Spleen (tissue), 11 donors: ENCODE measurements at regions not wholly inside any gene's neighbourhood (a gene's known extent, or its start where the extent isn't known, plus 50 kb on each side); places are given as distances from the start of the nearest gene placed in this dataset.

Experiments
- DNase-seq: peaks from one replicate; pipeline ENCODE4 v3.0.0-alpha.2; 2020
- H3K27ac ChIP-seq, 8 donors: fragments of 200-600 bp; sonication (generic) in 7 of 8; 1 replicate in 4 of 8; 2 replicates in 4 of 8; pipeline versions ENCODE4 v1.5.0 to v1.8.0; 2016 to 2021; ENCODE audit warnings: inconsistent platforms in 4 of 8, mild to moderate bottlenecking in 4 of 8, moderate library complexity in 1 of 8
- H3K27me3 ChIP-seq, 7 donors: fragments of 200-600 bp; sonication (generic) in 6 of 7; replicated peaks in 1 of 7; 1 replicate in 4 of 7; 2 replicates in 3 of 7; pipeline versions ENCODE4 v1.5.0 to v1.8.0; 2016 to 2021; ENCODE audit warnings: inconsistent platforms in 3 of 7, mild to moderate bottlenecking in 1 of 7
- H3K36me3 ChIP-seq, 6 donors: fragments of 200-600 bp; sonication (generic) in 5 of 6; 1 replicate in 4 of 6; 2 replicates in 2 of 6; pipeline versions ENCODE4 v1.5.0 to v1.8.0; 2016 to 2021; ENCODE audit warnings: inconsistent platforms in 2 of 6
- H3K4me1 ChIP-seq, 6 donors: fragments of 200-600 bp; sonication (generic) in 5 of 6; 1 replicate in 3 of 6; 2 replicates in 3 of 6; pipeline versions ENCODE4 v1.5.0 to v1.8.0; 2016 to 2021; ENCODE audit warnings: inconsistent platforms in 3 of 6
- H3K4me3 ChIP-seq, 8 donors: fragments of 200-600 bp; sonication (generic) in 7 of 8; 1 replicate in 4 of 8; 2 replicates in 4 of 8; pipeline versions ENCODE4 v1.5.0 to v1.8.0; 2016 to 2021; ENCODE audit warnings: inconsistent platforms in 4 of 8, mild to moderate bottlenecking in 4 of 8, moderate library complexity in 2 of 8
- H3K9me3 ChIP-seq, 8 donors: fragments of 200-600 bp; sonication (generic) in 7 of 8; 1 replicate in 4 of 8; 2 replicates in 4 of 8; pipeline versions ENCODE4 v1.5.0 to v1.8.0; 2016 to 2021; ENCODE audit warnings: inconsistent platforms in 4 of 8
- POLR2A ChIP-seq, 3 donors: fragments of 450-650 bp; IDR thresholded peaks; one replicate each; pipeline ENCODE4 v1.5.1; 2017; ENCODE audit warnings: antibody characterized with exemption in 3 of 3, mild to moderate bottlenecking in 1 of 3
- POLR2AphosphoS5 ChIP-seq, 3 donors: sonication (generic); formaldehyde crosslinking; IDR thresholded peaks; one replicate each; pipeline ENCODE4 v1.5.1; 2017; ENCODE audit warnings: antibody characterized with exemption in 3 of 3
- WGBS, 5 donors: extraction: QIAGEN DNeasy Blood & Tissue Kit in 3 of 5; methylation state at CpG; one replicate each; pipeline versions ENCODE4 v1.1.5 to v1.1.7; 2013 to 2018; 5-methylcytosine and 5-hydroxymethylcytosine counted together
- intact Hi-C: fragments of 100-400 bp; cut with DNase I; formaldehyde crosslinking; loops from one replicate; pipeline ENCODE4 v1.15.0; 2023; ENCODE audit warnings: low total_unique reads
- TF ChIP-seq, protein P1 (sequence below), 11 experiments: fragments of 200-600 bp in 7 of 11; fragments of 450-650 bp in 4 of 11; sonication (generic) in 4 of 11; IDR thresholded peaks in 8 of 11; conservative IDR thresholded peaks in 3 of 11; 1 replicate in 7 of 11; 2 replicates in 4 of 11; pipeline versions ENCODE4 v1.4.0 to v1.8.0; 2016 to 2021; ENCODE audit warnings: antibody characterized with exemption in 11 of 11, inconsistent platforms in 4 of 11, mild to moderate bottlenecking in 1 of 11
- donor health status: healthy with polysubstance abuse.
- donor health status: DM: no; HTN: no; CAD: no; lungs with moderate emphysema.
- donor health status: DM: no; HTN: no; CAD: no.
- donor health status: Bipolar disorder and iron deficiency.
- donor health status: healthy.
- donor health status: DM: no; HTN: no; CAD: no.
- donor health status: DM: yes; HTN: yes; CAD: no.

DNA sequence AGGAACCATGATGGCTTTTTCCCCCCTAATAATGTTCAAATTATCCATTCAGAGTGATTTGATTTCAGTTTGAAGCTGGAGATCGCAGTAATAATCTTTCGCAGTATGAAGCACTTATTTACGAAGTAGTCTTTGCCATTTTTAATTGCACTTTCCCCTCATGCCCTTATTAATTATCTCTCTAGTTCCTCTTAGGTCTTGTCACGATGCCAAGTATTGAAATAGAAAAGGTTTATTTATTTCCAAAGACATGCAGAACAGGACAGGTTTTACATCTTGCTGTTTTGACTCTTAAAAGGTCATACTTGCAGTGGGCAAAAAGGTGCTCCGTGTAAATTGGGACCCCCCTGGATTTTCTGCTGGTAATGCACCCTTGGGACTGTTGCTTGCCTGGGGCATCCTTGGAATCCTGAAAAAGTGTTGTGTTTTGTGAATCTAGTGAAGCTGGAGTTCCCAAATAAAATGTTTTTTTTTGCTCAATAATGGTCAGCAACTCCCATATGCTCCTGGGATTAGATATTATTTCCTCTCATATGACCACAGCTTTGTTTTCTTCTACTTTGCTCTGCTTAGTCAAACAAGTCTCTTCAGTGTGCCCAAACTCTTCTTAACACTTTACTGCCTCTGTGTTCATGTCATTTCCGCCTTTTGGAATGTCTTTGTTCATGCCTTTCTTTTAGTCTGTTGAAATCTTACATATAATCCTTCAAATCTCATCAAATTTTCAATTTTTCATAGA, 278.3 kb downstream of the TMEM38B start:
- H3K27me3 ChIP-seq, result no peaks in the 10 kb centered on the region
- no peak for DNase-seq
- H3K27ac ChIP-seq, result no peak overlapping the region
- H3K4me3 ChIP-seq, result no peak overlapping the region
- TF ChIP-seq POLR2A (IDR thresholded peaks at IDR 0.05), result no peak
- no peak for TF ChIP-seq POLR2AphosphoS5 (IDR thresholded peaks at IDR 0.05)
- TF ChIP-seq, protein P1, sequence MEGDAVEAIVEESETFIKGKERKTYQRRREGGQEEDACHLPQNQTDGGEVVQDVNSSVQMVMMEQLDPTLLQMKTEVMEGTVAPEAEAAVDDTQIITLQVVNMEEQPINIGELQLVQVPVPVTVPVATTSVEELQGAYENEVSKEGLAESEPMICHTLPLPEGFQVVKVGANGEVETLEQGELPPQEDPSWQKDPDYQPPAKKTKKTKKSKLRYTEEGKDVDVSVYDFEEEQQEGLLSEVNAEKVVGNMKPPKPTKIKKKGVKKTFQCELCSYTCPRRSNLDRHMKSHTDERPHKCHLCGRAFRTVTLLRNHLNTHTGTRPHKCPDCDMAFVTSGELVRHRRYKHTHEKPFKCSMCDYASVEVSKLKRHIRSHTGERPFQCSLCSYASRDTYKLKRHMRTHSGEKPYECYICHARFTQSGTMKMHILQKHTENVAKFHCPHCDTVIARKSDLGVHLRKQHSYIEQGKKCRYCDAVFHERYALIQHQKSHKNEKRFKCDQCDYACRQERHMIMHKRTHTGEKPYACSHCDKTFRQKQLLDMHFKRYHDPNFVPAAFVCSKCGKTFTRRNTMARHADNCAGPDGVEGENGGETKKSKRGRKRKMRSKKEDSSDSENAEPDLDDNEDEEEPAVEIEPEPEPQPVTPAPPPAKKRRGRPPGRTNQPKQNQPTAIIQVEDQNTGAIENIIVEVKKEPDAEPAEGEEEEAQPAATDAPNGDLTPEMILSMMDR (IDR thresholded peaks at IDR 0.05 in 8 of 11, conservative IDR thresholded peaks at IDR 0.05 in 3 of 11), result no peak
- 66 to 83% (median 76%) methylated on average over 6 of the region's 6 CpGs for WGBS, 5 donors
- intact Hi-C loops, result no loop called here
- no peaks in the 10 kb centered on the region for H3K9me3 ChIP-seq
- no peaks in the 10 kb centered on the region for H3K4me1 ChIP-seq
- no peaks in the 10 kb centered on the region for H3K36me3 ChIP-seq

DNA sequence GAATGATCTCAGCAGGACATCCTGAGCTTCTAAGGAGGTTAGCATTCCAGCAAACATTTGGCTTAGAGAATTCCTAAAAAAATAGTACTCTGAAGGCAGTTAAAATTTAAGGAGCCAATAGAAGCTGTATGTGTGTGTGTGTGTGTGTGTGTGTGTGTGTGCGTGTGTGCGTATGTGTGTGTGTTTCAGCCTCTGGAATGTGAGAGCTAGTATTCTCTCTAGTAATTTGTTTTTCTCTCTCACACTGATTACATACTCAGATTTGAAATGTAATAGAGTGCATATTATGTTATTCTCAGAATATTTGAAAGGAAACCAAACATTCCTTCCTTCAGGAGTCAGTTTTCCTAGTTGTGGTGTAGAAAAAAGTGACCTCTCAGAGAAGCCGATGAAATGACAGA, 279.6 kb downstream of the TMEM38B start:
- Histone ChIP-seq H3K36me3 (no peaks in the 10 kb centered on the region), H3K9me3 (no peaks in the 10 kb centered on the region), H3K27me3 (no peaks in the 10 kb centered on the region), H3K27ac (no peak overlapping the region), H3K4me3 (no peak overlapping the region), H3K4me1 (no peaks in the 10 kb centered on the region)
- intact Hi-C loops, result no loop called here
- DNase-seq, result no peak
- TF ChIP-seq POLR2AphosphoS5 (IDR thresholded peaks at IDR 0.05) (no peak), POLR2A (IDR thresholded peaks at IDR 0.05) (no peak)
- TF ChIP-seq, protein P1 (IDR thresholded peaks at IDR 0.05 in 8 of 11, conservative IDR thresholded peaks at IDR 0.05 in 3 of 11), result no peak
- 61 to 84% (median 77%) methylated on average over 3 of the region's 3 CpGs for WGBS, 5 donors

DNA sequence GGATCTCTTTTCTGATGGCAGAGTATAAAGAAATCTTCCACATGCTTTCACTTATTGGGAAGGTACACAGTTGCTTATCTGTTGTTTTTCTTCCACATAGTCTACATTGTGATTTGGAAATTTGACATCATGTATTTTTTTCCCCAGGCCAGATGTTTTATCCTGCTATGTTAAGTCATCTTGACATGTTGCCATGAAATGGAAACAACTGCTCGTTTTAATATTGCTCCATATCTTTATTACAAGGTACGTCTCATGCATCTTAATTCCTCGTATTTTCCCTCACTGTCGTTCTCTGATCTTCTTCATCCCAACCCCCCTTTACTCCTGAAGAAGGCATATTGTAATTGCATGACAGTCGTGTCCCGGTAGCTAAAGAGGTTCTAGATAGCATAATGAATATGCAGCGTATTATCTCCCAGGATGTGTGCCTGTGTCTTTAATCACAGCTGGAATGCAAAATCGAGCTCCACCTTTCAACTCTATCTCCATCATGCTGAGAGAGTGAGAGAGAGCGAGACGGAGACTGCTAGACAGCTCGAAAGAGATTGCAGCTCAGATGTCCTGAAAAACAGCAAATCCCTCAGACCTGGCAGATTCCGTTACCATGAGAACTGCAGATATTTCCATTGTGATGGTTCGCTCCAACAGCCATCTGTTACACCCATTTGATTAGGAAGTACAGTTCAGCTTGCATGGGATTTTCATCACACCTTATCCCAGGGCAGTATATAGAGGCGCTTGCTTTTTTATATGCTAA, 281.7 kb downstream of the TMEM38B start:
- no peaks in the 10 kb centered on the region for H3K27me3 ChIP-seq
- no peak overlapping the region for H3K4me3 ChIP-seq
- H3K4me1 ChIP-seq, result no peaks in the 10 kb centered on the region
- intact Hi-C loops, result no loop called here
- no peaks in the 10 kb centered on the region for H3K36me3 ChIP-seq
- no peak overlapping the region for H3K27ac ChIP-seq
- TF ChIP-seq POLR2AphosphoS5 (IDR thresholded peaks at IDR 0.05) (no peak), POLR2A (IDR thresholded peaks at IDR 0.05) (no peak)
- TF ChIP-seq, protein P1 (IDR thresholded peaks at IDR 0.05 in 8 of 11, conservative IDR thresholded peaks at IDR 0.05 in 3 of 11), result no peak
- WGBS, 5 donors, result 78 to 87% (median 85%) methylated on average over 14 of the region's 14 CpGs
- no peak for DNase-seq
- H3K9me3 ChIP-seq, result no peaks in the 10 kb centered on the region

DNA sequence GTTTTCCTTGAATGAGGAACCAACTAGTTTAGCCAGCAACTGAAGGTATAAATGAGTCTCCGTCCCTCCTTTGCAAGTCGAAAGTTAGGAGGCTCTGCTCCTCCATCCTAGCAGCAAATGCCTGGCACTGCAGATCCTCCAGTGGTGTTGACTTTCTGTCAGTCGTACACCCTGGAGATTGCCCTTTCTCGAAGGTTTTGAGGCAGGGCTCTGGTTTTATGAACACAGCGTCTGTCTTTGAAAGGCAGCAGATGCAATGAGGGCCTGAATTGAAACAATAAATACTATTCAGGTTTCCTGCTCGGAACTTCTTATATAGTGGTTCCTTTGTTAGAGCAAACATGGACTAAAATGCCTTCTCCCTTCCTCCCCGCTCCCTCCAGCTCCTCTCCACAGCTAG, 284.0 kb downstream of the TMEM38B start:
- 59 to 84% (median 75%) methylated on average over 7 of the region's 7 CpGs for WGBS, 5 donors
- no peaks in the 10 kb centered on the region for H3K27me3 ChIP-seq
- intact Hi-C loops, result no loop called here
- H3K9me3 ChIP-seq, result no peaks in the 10 kb centered on the region
- TF ChIP-seq, protein P1 (IDR thresholded peaks at IDR 0.05 in 8 of 11, conservative IDR thresholded peaks at IDR 0.05 in 3 of 11), result no peak
- no peak for TF ChIP-seq POLR2A (IDR thresholded peaks at IDR 0.05)
- no peak for TF ChIP-seq POLR2AphosphoS5 (IDR thresholded peaks at IDR 0.05)
- no peaks in the 10 kb centered on the region for H3K4me1 ChIP-seq
- no peaks in the 10 kb centered on the region for H3K36me3 ChIP-seq
- no peak for DNase-seq
- no peak overlapping the region for H3K27ac ChIP-seq
- no peak overlapping the region for H3K4me3 ChIP-seq
